ENCODE measurements at regions not wholly inside any gene's neighbourhood (a gene's known extent, or its start where the extent isn't known, plus 50 kb on each side); places are given as distances from the start of the nearest gene placed in this dataset.

DNA sequence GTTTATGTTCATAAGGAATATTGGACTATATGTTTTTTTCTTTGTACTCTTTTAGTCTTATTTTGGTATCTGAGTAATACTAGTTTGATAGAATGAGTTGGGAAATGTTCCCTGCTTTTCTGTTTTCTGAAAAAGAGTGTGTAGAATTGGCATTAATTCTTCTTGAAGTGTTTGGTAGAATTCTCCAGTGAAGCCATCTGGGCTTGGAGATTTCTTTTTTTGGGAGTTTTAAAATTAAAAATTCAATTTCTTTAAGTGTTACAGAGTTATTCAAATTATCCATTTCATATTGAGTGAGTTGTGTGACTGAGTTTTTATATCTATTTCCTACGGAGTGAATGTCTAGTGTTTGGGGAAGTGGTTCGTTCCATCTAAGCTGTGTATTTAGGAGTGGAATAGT, 80.6 kb upstream of the HS6ST1 start:
- no peak for TF ChIP-seq CTCF (IDR thresholded peaks at IDR 0.05 in 4 of 5, conservative IDR thresholded peaks at IDR 0.05 in 1 of 5)
- no peak for TF ChIP-seq POLR2A (IDR thresholded peaks at IDR 0.05)
